GM18907 (cell line): ENCODE measurements at regions not wholly inside any gene's neighbourhood (a gene's known extent, or its start where the extent isn't known, plus 50 kb on each side); places are given as distances from the start of the nearest gene placed in this dataset.

ENCODE experiments used
- ATAC-seq: cut with Tn5 transposase; IDR thresholded peaks from one replicate; pipeline ENCODE4 v1.9.1; 2021; ENCODE audit warnings: mild to moderate bottlenecking, moderate library complexity; ENCODE audit not compliant: unreplicated experiment

DNA sequence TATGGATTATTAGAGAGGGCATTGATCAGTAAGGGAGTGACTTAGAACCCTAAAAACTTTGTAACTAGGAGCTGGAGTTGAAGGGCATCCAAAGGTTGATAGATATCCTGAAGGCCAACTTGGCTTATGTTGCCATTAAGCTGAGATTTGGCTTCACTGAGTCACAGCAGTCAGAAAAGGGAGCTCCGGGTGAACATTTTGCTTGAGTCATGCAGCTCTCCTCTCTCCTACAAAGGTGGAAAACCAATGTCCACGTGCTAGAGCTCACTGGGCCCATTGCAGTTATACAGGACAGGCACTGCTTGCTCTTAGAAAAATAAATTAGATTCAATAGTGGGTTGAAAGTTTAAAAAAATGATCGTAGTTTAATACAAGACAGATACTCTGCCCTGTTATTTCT, 87.3 kb upstream of the LRIG3 start:
- no peak for ATAC-seq

DNA sequence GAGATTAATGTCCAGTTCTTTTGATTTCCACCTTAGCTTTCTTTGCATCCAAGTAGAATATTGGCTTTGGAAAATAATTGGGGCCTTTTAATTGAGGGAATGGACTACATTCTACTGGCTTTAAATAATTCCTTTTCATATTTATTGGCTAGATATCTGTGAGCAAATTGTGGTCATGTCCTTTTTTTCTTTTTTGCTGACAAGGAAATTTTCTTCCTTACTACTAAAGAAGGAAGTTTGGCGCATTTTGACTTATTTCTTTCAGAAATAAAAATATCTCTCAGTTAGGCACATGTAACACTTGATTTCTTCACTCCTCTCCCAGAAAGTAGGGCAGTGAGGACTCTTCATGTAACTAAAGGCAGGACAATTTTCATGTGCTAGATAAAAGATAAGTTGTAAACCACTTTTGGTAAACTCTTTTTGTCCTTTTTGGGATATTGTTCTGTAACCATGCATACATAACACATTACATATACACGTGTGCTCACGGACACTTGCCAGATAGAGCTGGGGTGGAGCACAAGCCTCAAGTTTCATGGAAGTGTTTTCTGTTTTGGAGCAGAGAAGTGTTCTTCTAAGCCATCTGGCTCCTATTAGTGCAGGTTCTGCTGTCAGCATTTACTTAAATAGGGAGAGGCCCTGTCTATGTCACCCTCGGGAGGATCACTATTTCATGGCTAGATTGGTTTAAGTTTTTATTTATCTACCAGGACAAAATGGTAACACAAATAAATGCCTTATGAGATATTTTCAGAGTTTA, 85.1 kb upstream of the LRIG3 start:
- no peak for ATAC-seq

- no peak for ATAC-seq
Observed at GRCh38 chr12:59004456-59004855, 84.2 kb upstream of the LRIG3 start.

DNA sequence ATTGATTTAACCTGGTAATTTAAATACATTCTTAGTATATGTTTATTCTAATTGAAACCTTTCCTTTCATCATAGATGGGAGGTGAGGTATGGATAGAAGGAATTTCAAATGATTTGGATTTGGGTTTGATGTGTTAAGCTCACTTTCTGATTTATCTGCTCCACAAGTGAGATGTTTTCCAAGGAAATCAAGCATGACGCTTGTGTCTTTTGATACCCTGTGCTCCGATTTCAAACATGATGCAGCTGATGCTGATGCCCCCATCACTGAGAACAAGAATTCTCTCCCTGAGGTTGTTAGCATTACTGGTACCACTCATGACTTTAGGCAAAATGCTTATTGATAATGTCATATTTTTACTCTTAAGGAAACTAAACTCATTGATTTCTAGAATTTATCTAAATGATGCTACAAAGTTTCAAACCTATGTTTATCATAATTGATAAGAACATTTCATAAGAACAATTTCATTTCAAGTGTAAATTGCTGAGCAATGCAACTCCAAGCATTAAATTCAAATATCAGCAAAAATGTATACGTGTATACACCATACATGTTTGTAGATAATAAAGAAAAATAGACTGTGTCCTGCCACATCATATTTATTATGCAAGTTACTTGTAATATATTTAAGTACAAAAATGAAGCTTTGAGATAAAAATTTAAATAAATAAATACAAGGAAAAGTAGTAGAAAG, 75.5 kb upstream of the LRIG3 start:
- ATAC-seq: no peak

DNA sequence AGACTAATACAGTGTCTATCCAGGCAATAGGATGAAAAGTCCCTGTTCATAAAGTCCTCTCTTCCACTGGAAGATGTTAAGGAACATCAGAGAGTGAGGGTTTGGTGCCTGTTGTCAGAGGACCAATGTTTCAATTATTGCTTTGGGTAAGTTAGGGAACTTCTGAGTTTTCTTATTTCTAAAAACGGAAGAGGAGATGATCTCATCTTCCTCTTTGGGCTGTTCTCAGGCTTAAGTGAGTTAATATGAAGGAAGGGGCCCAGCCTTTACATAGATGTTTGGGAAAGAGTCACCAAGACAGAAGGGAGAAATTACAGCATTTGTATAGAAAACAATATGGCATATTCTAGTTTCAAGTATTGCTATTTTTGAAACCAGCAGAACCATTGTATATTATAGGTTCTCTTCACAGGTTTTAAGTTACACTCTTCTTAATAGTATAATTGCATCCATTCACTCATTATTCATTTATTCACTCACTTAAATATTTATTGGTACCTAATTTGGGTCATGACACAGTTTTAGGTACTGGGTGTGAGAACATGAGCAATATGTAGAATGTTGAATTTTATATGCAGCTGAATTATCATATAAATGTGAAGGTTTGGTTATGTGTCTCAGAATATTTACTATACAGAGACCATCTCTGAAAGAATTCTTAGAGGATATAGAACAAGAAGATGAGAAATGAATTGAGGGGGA, 68.5 kb upstream of the LRIG3 start:
- ATAC-seq: no peak

DNA sequence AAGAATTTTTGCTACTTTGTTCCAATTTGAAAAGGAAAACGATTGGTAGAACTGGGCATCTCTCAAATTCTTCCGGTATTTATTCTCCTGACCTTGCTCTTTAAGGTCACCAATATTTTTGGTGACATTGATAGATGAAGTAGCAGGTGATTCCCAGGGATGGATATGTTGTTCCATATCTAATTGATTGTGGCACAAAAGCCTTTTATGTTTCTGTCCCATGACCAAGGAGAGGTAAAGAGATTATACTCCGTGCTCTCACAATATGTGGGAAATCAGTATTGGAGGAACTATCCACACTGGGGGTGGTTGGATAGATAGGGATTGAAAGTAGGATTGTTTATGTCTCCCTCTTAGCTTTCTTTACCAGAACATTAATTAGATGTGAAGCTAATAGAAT, 61.7 kb upstream of the LRIG3 start:
- ATAC-seq: no peak

GRCh38 chr12:58980768-58981167, 60.5 kb upstream of the LRIG3 start:
- ATAC-seq: no peak

- no peak for ATAC-seq
Observed at GRCh38 chr12:58978717-58979116, 58.4 kb upstream of the LRIG3 start.

- no peak for ATAC-seq
Observed at GRCh38 chr12:58977476-58977875, 57.2 kb upstream of the LRIG3 start.

- no peak for ATAC-seq
Observed at GRCh38 chr12:58976146-58976545, 55.8 kb upstream of the LRIG3 start.
